Retina (tissue), 1 donor: ENCODE measurements at regions not wholly inside any gene's neighbourhood (a gene's known extent, or its start where the extent isn't known, plus 50 kb on each side); places are given as distances from the start of the nearest gene placed in this dataset.

Source experiments
- DNase-seq: peaks from one replicate; pipeline ENCODE4 v3.0.0-alpha.2; 2016

DNA sequence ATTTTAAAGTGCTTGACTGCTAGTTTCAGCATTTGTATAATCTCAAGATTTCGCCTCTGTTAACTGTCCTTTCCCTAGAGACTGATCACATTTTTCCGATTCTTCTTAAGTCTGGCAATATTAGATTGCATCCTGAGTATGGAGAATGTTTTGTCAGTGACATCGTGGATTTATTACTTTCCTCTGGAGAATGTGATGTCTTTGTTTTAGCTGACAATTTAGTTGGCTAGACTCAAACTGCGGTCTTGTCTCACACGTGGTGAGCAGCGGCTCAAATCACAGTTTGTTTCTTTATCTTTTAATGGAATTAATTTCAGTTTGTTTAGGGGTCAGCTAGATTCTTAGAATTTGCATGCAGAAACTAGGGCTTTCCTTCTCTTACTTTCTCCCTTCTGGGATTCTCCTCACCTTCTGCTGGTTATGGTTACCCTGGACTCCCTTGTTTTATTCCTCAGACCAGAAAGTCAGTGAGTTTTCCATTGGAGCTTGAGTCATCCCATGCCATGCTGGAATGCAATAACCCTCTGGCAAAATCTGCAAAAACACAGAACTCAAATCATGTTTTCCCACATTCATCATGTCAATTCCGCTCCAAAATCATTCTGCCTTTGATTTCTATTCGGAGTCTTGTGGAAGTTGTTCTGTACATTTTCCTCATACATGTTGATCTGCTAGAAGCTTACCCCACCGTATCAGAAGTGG lies 327.2 kb upstream of the TRIB2 start:
- no peak for DNase-seq

DNA sequence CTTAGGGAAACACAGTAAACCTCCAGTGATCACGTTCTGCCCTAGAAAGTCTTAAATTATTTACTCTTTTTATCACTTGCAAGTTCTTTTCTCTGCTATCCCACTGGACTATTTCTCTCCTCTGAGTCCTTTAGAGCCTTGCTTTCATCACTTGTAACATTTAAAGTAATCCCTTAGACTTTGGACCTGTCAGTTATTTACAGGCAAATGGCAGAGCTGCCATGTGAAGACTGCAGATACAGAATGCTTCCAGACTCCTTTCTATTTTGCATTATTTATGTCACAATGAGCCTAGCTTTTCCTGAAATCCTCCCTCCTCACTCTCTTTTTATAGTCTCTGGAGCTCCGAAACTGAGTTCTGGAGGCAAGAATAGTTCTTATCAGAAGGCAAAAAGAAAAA lies 325.6 kb upstream of the TRIB2 start:
- no peak for DNase-seq

GRCh38 chr2:12396699-12397098 lies 320.0 kb upstream of the TRIB2 start:
- DNase-seq, result no peak

GRCh38 chr2:12397854-12398253 lies 318.9 kb upstream of the TRIB2 start:
- no peak for DNase-seq

GRCh38 chr2:12399240-12399639 lies 317.5 kb upstream of the TRIB2 start:
- no peak for DNase-seq

GRCh38 chr2:12400543-12400942 lies 316.2 kb upstream of the TRIB2 start:
- no peak for DNase-seq

DNA sequence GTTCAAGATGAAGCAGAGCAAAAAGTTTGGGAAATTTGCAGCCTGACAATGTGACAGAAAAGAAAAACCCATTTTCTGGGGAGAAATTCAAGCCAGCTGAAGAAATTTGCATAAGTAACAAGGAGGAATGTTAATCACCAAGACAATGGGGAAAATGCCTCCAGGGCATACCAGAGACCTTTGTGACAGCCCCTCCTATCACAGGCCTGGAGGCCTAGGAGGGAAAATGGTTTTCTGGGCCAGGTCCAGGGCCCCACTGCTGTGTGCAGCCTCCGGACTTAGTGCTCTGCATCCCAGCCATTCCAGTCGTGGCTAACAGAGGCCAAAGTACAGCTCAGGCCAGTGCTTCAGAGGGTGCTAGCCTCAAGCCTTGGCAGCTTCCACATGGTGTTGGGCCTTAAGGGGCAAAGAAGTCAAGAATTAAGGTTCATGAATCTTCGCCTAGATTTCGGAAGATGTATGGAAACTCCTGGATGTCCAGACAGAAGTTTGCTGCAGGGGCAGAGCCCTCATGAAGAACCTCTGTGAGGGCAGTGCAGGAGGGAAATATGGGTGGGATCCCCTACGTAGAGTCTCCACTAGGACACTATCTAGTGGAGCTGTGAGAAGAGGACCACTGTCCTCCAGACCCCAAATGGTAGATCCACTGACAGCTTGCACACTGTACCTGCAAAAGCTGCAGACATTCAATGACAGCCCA lies 314.1 kb upstream of the TRIB2 start:
- DNase-seq, result no peak

DNA sequence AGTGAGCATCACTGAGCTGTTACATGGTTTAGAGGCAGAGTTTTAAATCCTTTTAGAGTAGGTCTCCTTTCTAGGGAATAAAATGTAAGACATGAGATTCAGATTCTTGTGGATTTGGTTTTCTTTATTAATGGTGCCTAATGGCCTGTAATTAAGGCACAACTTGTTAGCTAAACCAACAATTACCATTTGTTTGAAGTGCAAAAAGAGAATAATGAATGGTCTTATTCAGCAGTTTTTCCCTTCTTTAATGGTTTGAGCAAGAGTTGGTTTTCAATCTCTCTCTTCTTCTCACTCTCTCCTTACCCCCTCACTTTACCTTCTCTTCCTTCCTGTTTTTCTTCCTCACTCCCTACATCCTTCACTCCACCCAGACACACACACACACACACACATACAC lies 312.2 kb upstream of the TRIB2 start:
- no peak for DNase-seq

GRCh38 chr2:12407160-12407559 lies 309.6 kb upstream of the TRIB2 start:
- no peak for DNase-seq

- no peak for DNase-seq
These were observed 303.8 kb upstream of the TRIB2 start for GRCh38 chr2:12412898-12413305.

GRCh38 chr2:12415536-12415935 lies 301.2 kb upstream of the TRIB2 start:
- DNase-seq, result no peak

DNA sequence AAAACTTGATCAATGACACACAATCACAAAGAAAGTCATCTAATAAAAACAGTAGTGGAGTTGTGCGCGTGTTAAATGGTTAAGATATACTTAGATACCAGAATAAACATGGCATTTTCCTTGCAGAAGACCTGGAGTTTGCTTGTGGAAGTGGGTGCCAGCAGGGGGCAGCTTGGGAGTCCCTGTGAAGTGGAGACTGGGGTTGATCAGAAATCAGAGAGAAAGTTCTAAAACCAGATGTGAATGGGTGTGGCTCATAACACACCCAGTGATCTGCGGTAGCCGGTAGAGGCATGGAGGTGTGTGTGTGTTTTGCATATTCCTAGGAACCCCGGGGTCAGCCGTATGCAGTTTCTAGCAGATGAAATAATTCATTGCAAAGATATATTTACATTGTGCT lies 300.1 kb upstream of the TRIB2 start:
- no peak for DNase-seq

- peak; percentile 58 for DNase-seq
These were observed 298.9 kb upstream of the TRIB2 start for GRCh38 chr2:12417786-12418185.

GRCh38 chr2:12419803-12420202 lies 296.9 kb upstream of the TRIB2 start:
- no peak for DNase-seq

DNA sequence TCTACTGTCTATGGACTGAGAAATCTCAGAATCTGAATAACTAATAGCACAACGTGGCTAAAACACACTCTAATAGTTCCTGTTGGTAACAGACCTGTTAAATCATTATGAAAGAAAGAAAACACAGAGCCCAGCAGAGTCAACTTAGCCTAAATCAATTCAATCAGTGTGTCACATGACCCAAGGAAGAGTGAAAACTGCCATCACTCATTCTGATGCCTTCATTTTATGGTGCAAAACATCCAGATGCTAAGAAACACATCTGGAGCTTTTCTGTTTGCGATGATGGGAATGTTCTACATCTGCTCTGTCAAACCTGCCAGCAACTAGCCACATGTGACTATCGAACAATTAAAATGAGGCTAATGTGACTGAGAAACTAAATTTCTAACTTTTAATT lies 295.7 kb upstream of the TRIB2 start:
- DNase-seq, result no peak

DNA sequence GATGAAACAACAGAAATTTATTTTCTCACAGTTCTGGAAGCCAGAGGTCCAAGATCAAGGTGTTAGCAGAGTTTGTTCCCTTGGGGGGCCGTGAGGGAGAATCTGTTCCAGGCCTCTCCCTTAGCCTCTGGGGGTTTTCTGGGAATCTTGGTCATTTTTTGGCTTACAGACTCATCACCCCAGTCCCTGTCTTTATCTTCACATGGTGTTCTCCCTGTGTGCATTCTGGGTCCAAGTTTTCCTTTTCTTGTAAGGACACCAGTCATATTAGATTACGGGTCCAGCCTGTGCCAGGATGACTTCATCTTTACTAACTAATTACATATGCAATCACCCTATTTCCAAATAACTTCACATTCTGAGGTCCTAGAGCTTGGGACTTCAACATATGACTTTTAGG lies 292.5 kb upstream of the TRIB2 start:
- no peak for DNase-seq

DNA sequence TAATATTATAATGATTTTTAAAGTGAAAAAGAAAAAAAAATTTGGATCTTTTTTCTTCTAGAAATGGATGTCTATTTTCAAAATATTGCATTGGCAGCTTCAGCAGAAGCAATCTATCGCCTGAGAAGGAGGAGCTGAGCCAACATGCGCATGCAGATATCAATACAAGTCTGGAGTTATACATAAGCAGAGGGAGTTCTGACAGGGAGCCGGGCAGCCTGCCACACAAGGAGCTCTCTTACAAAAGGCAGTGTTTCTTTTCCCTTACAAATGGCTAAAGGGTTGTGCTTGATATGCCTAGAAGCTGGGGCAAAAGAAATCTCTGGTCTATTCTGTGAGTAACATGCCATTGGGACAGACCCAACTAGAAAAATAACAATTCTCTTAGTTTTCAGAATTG lies 291.9 kb upstream of the TRIB2 start:
- no peak for DNase-seq

GRCh38 chr2:12428324-12428723 lies 288.4 kb upstream of the TRIB2 start:
- DNase-seq, result peak; percentile 74

DNA sequence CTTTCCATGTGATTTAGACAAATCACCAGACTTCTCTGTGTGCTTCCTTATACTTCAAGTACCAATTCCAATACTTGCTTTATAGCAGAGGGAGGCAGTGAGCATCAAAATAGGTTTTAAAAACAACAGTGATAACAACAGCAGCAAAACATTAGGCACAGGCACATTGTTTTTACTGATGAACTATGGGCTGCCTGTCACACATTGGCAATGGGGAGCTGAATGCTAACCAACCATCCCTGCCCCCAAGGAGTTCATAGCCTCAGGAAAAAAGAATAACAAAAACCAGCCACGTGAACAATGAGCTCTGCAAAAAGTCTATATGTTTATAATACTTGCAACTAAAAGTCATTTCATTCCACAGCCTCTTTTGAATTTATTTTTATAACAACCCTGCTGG lies 287.9 kb upstream of the TRIB2 start:
- no peak for DNase-seq

DNA sequence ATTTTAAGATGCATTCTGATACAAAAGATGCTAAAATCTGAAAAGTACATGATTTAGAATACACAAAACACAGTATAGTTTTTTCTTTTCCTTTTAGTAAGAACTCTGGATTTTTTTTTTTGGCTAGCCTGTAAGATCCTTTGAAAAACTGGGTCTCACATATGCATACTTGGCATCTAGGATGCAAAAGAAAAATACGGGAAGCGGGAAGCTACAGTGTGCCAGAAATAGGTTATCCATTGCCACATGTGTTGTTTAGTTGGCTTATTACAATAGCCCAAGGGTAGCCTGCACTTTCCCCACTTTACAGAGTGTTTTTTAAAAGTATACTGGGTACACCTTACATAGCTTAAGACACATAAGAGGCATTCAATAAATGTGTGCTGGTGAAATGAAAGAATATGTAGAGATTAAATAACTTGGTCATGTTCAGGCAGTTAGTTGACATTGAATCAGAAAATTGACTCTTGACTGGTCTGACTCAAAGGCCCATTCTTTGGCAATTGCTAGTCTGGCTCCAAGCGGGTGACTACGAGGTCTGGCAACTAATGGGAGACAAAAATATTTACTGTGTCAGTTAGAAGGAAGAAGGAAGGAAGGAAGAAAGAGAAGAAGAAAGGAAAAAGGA lies 286.8 kb upstream of the TRIB2 start:
- no peak for DNase-seq

DNA sequence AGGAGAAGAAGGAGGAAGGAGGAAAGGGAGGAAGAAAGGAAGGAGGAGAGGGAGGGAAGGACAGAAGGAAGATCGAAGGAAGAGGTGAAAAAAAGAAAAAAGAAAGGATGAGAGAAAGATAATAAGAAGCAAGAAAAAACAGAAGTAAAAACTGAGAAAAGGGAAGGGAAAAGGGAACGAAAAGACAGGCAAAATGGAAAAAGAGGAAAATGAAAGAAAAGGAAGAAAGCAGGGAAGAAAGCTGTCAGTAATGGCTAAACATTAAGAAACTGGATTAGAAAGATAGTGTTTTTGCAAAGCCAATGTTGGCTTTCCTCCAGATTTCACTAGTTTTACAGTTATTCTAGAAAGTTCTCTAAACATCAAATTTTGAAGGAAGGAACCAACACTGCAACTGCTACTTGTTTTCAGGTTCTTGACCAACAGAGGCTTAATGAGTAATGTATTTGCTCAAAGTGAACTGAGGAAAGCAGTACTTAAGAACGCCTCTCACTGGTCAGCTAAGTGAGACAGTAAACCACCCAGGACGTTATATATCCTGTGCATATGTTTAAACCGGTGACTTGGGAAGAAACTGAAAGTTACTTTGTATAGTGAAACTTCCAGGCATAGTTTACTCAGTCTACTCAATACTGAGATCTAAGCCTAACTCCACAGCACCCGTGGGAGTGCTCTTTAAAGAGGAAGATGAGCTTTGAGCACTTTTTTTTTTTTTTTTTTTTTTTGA lies 286.2 kb upstream of the TRIB2 start:
- DNase-seq, result no peak

DNA sequence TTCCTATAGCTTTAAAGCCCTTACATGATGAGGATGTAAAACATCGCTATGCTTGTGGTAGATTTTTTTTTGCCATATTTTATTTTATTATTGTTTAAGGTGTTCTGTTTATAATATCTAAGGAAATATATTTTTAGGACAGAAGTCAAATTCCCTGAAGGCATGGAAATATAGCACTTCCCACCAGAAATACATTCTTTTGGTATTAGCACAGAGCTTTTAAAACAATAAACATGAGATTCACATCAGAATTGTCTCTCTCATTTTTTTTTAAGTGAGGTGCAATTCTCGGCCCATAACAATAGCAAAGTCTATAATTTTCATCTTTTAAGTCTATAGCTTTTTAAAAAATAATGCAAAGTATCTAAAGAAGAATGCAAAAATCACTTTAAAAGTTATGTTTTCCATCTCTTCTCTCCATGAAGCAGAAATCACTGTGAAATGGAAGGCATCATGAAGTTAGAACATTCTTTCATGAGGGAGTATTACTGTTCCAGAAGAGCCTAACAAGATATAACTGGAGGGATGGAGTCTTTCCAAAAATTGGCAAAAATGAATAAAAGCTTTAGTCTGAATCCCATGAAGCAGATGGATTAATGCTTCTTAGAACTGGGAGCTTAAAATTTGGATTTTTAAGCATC lies 283.6 kb upstream of the TRIB2 start:
- no peak for DNase-seq

- no peak for DNase-seq
These were observed 283.1 kb upstream of the TRIB2 start for GRCh38 chr2:12433626-12433990.
